Stimulated activated CD8-positive, alpha-beta memory T cell treated with anti-CD3 and anti-CD28 coated beads, Interleukin-7, amount 100 ng/mL, for 1 hour (primary cell): ENCODE measurements at regions not wholly inside any gene's neighbourhood (a gene's known extent, or its start where the extent isn't known, plus 50 kb on each side); places are given as distances from the start of the nearest gene placed in this dataset.
"Not testable (repeated sequence)": the region's sequence is repeated elsewhere in the genome, so short reads cannot be mapped to it uniquely, and the experiment has no call there.

Source experiments
- DNase-seq, 2 donors: peaks; one replicate each; pipeline ENCODE4 v3.0.0-alpha.2; 2020; ENCODE audit warnings: low read depth in 2 of 2

DNA sequence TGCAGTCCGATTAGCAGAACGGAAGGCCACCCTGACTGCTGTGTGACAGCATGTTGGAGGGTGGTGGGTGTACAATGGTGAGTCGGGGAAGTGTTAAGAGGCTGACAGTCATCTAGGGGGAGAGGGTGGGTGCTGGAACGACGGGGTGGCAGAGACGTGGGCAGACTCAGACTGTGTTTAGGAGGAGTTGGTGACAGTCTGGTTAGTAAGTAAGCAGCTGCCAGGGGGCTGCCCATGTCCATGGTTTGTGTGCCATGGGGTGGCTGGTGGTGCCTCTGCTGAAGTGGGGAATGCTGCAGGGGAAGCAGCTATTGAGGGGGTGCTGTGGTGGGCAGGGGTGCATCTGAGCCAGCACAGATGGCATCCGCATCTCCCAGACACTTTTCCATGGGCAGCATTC, 51.3 kb upstream of the BOD1 start:
- no peak for DNase-seq

DNA sequence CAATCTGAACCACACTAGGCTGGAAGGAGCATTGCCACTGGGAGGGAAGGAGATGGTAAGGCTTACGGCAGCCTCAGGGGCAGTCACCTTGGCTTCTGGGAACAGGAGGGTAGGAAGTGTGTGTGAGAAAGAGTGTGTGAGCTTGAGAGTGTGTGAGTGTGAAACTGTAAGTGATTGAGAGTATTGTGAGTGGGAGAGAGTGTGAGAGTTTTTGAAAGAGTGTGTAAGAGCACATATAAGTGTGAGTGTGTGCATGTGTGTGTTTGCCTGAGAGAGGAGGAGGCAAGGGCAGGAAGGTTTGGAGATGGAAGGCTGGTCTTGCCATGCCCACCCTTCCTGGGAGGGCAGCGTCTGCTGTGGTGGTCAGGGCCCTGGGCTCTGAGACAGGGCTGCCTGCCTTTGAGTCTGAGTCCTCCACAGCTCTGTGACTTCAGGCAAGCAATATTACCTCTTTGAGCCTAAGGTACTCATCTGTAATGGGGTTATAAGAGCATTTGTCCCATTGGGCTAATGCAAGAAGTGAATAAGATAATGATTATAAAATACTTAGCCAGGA, 51.9 kb upstream of the BOD1 start:
- DNase-seq, result no peak

DNA sequence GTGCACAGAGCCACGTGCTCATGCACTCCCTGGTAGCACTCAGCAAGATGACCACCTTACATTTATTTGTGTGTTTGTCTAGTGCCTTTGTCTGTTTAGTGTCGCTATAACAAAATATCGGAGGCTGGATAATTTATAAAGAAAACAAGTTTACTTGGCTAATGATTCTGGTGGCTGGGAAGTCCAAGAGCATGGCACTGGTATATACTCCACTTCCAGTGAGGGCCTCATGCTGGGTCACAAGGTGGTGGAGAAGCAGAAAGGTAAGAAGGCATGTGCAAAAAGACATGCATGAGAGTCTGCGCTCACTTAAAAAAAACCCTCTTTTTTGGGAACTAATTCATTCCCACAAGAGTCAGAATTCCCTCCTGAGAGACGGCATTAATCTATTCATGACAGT, 52.5 kb upstream of the BOD1 start:
- no peak for DNase-seq

DNA sequence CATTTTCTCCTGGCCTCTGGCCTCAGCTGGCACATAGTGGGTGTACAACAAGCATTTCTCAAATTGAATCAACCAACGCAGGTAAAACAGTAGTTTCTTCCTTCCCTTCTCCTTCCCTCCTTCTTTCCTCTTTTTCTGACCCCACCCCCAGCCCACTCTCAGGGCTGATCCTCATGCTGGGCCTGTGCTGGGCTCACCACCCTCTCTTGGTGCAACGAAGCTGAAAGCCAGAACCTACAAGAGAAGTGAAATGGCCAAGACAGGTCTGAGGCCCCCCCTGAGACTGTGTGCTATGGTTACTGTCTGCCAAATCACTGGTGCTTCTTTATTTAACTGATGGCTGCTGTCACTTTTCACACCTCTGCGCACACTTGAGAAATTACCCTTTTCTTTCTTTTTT, 53.0 kb upstream of the BOD1 start:
- no peak for DNase-seq

DNA sequence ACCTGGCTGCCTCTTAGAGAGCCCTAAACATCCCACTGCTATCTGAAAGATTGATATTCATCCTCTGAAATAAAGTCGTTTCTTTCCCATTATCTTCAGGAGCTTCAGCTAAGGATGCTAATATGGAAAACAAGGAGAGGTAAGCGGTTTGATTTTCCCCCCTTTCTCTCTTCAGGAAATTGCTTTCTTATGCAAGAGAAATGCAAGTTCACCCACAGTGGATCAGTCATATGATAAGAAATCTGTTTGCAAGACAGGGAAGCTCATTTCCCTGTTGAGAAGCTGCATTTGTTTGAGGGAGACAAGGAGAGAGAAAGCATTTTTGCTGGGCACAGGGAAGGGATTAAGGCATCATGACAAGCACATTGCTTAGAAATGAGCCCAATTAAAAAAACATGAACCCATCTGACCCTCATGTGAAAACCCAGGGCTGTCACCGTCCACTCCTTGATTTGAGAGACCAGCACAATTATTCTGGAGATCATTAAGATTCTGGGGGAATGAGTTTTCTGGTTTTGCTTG, 53.7 kb upstream of the BOD1 start:
- no peak for DNase-seq

DNA sequence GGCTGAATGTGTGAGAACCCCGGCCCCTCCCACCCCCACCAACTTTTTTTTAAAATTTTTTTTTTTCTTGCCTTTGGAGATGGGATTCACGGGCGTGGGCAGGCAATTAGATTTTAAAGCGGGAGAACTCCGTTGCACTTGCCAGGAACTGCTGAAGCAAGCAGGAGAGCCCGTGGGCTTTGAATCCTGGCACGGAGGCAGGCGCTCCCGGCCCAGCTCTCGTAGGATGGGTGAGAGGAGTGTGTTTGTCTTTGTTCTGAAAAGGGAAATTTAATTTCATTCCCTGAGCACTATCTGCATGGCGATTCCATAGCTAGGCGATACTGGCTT, 54.3 kb upstream of the BOD1 start:
- DNase-seq, result no peak

DNA sequence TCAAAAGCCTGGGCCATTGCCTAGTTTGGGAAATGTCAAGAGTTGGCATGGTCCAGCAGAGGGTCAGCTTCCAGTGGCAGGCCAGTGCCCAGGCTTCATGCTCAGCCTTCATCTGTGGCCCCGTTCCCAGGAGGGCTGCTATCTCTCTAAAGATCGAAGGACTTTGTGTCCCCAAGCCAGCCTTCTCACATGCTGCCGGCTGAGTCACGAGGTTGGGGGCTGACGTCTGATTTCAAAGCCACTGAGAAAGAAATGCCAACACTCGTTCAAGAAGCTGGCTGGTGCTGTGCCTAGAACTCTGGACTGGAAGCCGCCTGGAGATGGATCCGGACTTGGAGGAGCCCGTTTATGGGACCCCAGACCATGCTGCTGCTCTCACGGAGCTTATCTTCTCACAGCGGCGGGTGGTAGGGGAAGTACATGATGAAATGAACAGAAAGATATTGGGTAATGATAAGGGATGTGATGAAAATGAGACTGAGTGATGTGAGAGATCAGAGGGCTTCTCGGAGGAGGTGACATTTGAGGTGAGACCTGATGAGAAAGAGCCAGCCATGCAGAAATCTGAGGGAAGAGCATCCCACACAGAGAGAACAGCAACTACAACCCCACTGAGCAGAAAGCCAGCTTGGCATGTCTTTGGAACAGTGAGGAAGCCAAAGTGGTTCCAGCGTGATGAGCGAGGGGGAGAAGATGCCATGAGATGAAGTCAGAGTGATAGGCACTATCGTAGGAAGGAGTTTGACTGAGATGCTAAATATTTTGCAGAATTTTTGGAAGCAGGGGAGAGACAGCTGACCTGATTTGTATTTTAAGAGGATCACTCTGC, 54.9 kb upstream of the BOD1 start:
- no peak for DNase-seq

DNA sequence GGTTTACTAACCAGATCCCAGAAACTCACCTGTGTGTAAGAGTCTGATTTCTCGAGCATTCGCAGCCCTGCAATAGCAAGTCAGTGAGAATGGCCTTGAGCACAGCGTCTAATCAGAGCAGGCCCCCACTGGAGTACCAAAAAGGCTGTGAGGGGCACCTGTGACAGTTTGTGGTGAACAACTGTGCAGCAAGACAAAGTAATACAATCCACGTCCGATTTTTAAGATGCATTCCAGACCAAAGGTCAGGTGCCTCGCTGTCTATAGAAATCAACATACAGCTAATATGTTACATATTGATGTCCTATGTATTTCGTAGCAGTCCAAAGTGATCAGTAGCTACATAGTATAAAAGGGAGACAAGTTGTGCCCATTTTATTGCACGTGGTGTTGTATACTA, 55.7 kb upstream of the BOD1 start:
- DNase-seq, result no peak

DNA sequence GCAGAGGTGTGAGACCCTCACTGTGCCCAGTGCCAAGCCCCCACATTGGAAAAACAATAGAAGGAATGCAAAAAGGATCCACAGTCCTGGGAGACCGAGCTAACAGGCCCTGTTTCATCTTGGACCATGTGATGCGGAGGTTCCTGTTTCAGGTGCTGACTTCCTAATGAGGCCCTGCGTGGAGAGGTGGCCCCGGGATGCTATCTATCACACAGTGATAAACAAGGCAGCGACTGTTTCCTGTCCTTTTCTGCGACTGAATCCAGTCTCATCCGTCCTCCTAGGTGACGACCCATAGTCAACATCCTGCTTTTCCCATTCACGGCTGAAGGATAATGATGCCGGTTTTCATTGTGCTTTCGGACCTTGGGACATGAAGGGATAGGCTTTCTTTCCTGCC, 56.4 kb upstream of the BOD1 start:
- DNase-seq, result no peak

DNA sequence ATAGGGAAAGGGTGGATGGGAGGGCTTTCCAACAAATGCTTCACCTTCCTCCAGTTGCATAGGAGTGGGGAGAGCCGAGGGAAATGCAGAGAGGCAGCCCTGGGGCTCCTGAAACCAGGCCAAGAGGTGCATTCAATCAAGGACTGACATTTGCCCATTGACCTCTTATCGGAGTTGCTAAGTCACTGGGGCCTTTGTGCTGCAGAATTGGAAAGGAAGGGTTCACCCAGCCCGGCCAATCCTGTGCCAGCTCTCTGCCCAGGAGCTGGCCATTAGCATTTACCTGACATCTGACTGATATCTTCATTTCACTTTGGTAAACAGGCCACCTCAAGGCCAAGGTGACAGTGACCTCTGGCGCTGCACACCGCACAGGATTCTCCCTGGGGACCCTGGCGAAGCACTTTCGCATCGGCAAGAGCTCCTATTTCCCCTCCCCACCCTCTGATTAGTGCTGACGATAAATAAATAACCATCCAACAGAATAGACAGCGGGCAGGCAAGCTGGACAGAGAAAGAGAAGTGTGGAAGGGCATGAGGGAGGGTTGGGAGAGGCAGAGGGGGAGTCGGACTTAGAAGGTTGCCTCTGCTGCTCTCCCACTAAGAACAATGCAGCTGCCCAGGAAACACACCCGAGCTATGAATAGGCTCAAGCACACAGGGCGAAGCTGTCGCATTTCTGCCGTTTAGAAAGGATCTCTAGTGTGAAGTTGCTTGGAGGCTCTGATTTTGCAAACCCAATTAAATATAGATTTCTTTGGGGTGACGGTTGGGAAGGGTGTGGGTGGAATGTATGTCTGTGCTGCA, 57.0 kb upstream of the BOD1 start:
- DNase-seq, result no peak

DNA sequence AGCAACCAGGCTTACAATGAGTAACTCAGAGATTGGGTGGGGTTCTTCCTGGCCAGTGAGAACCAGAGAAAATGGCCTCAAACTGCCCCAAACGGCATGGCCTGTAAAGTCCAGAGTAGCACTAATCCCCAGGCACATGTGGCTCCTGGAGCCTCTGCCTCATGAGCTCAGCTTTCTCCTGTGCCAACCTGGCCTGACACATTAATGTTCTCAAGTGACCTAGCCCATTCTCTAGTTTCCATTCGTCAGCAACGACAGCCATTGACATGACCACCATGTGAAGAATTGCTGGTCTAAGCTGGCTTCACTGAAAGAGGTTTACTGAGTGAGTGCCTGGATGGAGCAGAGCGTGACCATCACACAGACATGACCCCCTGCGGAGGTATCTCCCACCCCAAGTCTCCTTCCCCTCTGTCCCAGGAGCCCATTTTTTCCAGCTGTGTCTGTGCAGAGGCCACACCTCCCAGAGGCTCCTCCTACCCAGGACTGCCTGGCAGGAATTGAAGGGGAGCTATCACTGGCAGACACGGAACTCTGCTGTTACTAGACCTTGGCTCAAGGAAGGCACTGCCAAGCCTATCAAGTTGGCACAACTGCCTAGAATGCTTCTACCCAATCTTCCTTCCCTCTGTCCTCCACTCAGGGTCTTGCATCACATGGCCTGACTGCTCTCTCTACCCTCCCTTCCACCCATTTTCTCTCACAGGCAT, 59.0 kb upstream of the BOD1 start:
- no peak for DNase-seq

DNA sequence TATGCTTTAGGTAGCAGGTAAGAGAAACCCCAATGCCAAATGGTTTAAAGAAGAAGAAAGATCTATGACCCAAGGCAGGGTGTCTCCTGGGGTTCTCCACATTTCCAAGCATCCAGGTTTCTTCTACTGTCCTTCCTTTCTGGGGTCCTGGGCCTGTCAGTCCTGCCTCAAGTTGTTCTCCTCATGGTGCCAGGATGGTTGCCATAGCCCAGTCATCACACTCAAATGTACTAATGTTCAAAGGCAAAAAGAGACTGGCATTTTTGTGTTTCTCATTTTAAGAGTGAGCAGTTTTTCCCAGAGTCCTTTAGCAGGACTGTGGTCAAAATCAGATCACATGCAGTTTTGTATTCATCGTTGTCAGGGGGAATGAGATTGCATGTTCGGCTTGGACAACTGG, 59.9 kb upstream of the BOD1 start:
- no peak for DNase-seq

DNA sequence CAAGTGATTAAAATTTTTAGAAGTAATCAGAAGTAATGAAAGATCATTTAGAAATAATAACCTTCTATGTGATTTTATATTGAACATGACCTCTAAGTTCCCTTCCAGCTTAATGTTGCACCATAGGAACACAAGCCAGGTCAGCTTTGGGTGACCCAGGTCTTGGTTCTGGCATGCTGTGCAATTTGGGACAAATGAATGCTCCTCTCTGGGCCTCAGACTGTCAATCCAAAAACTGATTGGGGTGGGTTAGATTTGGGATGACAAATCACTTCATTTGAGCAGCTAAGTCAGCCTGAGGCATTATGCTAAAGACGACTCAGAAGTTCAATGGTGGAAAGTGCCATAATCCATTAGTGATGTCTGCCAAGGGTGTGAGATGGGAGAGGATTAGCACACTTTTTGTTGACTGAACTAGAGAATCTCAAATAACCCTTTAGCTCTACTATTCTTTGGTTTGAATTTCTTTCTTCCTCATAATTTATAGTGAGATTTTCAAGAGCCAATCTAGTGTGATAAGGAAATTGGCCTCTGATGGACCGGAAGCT, 60.7 kb upstream of the BOD1 start:
- no peak for DNase-seq

DNA sequence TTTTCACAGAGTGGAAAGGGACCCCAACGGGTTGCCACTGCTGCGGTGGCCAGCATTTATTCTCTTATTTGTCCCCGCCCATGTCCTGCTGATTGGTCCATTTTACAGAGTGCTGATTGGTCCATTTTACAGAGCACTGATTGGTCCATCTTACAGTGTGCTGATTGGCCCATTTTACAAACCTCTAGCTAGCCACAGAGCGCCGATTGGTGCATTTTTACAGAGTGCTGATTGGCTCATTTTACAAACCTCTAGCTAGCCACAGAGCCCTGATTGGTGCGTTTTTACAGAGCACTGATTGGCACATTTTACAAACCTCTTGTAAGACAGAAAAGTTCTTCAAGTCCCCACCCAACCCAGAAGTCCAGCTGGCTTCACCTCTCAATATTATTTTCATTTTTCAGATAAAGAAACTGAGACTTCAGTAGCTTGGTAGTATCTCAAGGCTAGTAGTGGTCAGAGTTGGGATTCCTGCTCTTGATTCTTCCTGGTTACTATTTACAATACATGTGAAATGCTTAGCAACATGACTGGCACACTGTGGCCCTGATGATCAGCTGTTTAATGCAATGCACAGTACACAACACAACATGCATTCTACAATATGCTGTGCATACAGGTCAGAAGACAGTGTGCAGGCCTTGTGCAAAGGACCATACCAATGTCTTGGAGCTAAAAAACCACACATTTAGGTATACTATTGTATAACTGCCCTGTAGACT, 63.6 kb upstream of the BOD1 start:
- no peak for DNase-seq

DNA sequence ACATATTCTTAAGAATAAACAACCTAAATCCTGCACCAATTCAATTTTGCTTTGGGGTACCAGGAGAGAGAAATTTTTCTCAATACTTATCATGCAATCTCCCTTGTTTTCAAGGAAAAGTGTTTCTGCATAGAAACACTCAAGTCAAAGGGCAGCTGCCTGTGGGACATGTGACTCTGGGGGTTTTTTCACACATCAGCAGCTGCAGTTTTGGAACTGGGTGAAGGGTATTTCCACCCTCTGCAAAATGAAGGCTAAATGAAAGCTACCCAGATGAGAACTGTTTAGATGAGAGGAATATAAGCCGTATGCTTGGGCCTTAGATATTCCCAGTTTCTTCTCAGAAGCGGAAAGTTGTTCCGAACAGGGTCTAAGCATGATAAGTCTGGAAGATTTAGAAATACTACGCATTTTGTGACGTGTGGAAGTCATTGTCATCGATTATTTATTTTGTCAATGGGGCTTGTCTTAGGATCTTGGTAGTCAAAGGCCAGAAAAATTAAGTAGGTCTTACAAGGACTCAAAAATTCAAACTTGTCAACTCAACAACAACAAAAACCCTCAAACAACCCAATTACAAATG, 64.3 kb upstream of the BOD1 start:
- no peak for DNase-seq

DNA sequence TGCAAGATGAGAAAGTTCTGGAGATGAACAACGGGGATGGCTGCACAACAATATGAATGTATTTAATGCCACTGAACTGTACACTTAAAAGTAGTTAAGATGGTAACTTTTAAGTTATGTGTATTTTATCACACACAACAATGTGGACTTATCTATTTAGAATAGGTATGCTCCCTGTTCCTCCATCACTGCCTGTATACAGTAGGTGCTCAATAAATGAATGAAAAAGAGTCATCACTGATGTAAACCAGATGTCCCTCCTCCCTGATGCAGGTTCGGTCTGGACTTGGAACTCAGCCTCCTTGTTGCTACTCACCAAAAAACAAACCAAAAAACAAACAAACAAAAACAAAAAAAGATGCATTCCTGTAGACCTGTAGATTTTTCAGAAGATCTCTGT, 65.9 kb upstream of the BOD1 start:
- DNase-seq, result no peak

DNA sequence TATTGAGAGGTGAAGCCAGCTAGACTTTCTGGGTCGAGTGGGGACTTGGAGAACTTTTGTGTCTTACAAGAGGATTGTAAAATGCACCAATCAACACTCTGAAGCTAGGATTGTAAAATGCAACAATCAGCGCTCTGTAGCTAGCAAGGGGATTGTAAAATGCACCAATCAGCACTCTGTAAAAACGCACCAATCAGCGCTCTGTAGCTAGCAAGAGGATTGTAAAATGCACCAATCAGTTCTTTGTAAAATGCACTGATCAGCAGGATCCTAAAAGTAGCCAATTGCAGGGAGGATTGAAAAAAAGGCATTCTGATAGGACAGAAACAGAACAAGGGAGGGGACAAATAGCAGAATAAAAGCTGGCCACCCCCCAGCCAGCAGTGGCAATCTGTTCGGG, 68.1 kb upstream of the BOD1 start:
- not testable (repeated sequence) for DNase-seq

DNA sequence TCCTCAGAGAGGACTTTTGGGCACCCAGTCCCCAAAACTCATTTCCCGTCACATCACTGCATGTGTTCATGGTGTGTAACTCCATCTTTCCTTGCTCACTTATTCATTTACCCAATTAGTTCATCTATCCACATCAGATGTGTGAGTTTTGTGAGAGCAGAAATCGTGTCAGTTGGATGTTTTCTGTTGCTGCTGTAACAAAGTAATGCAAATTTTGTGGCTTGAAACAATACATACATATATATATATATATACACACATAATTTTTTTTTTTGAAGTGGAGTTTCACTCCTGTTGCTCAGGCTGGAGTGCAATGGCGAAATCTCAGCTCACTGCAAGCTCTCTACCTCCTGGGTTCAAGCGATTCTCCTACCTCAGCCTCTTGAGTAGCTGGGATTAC, 70.5 kb upstream of the BOD1 start:
- DNase-seq, result no peak

DNA sequence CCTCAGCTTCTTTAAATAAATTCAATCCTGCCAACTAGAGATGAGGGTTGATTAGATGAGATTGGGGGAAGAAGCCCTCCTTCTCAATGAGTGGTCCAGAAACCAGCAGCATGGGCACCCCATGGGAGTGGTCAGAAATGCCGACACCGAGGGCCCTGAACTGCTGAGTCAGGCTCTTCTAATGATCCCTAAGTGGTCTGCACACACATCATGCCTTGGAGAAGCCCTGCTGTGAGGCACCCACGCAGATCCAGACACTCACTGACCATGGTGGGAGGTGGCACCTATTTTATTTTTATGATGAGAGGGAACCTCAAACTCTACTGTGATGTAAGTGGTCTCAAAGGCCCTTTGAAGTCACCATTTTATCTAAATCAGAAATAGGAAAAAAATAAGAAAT, 72.3 kb upstream of the BOD1 start:
- DNase-seq, result no peak

DNA sequence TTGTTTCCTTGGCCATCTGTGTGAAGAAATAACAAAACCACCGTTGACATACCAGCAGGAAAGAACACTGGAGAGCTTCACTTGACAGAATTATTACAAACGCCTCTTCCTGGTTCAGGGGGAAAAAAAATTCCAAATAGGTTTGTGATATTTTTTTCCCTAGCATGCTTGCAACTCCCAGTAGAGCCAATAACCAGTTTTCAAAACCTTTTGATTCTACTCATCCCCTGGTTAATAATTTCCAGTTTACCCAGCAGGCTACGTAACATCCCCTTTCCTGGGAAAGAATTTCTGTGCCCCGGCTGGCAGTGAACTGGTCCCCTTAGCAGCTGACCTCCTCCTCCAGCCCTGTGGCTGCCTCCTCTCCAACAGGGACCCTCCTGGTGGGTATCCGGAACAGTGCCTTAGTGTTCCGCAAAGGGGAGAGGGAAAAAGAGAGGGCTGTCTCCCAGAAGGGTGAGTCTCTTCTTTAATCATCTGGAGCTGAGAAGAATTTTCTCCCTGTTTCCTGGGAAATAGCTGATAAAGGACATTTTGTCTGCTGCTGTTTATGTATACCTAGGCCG, 72.8 kb upstream of the BOD1 start:
- no peak for DNase-seq
